ENCODE measurements at regions not wholly inside any gene's neighbourhood (a gene's known extent, or its start where the extent isn't known, plus 50 kb on each side); places are given as distances from the start of the nearest gene placed in this dataset.

- 89% methylated on average over 9 of the region's 9 CpGs for WGBS (ENCODE audit: insufficient coverage)
- H3K36me3 ChIP-seq (ENCODE audit: control insufficient read depth in 4 of 4, insufficient read depth in 4 of 4, low read length in 3 of 4), result no peaks in the 10 kb centered on the region
- no peaks in the 10 kb centered on the region for H3K27me3 ChIP-seq (replicated peaks in 2 of 5; ENCODE audit: control insufficient read depth in 4 of 5, insufficient read depth in 5 of 5, low read length in 4 of 5)
- H3K27ac ChIP-seq (ENCODE audit: insufficient read depth in 1 of 2, low read depth in 1 of 2, low read length in 2 of 2, poor library complexity in 1 of 2, severe bottlenecking in 2 of 2), result no peak overlapping the region
- peaks cover 0 to 2% (median 0%) of the 10 kb centered on the region in 5 experiments for H3K9me3 ChIP-seq (ENCODE audit: control extremely low read depth in 1 of 5, control insufficient read depth in 4 of 5, insufficient read depth in 2 of 5, low read depth in 1 of 5, low read length in 4 of 5)
- no peak for DNase-seq
- H3K4me1 ChIP-seq (ENCODE audit: control extremely low read depth in 1 of 4, control insufficient read depth in 4 of 4, insufficient read depth in 4 of 4, low read length in 3 of 4), result no peaks in the 10 kb centered on the region
- ChIA-PET POLR2A (no interaction called here), CTCF (no interaction called here)
- H3K4me3 ChIP-seq (ENCODE audit: control insufficient read depth in 1 of 7, extremely low read depth in 1 of 7, insufficient read depth in 4 of 7, low read depth in 2 of 7, low read length in 6 of 7), result no peak overlapping the region
These were observed 101.6 kb downstream of the CFAP44 start for GRCh38 chr3:113339616-113340244.
